ENCODE measurements at regions not wholly inside any gene's neighbourhood (a gene's known extent, or its start where the extent isn't known, plus 50 kb on each side); places are given as distances from the start of the nearest gene placed in this dataset.
A peak's percentile ranks its signal among the peaks of the same experiment; 100 is the strongest.

DNA sequence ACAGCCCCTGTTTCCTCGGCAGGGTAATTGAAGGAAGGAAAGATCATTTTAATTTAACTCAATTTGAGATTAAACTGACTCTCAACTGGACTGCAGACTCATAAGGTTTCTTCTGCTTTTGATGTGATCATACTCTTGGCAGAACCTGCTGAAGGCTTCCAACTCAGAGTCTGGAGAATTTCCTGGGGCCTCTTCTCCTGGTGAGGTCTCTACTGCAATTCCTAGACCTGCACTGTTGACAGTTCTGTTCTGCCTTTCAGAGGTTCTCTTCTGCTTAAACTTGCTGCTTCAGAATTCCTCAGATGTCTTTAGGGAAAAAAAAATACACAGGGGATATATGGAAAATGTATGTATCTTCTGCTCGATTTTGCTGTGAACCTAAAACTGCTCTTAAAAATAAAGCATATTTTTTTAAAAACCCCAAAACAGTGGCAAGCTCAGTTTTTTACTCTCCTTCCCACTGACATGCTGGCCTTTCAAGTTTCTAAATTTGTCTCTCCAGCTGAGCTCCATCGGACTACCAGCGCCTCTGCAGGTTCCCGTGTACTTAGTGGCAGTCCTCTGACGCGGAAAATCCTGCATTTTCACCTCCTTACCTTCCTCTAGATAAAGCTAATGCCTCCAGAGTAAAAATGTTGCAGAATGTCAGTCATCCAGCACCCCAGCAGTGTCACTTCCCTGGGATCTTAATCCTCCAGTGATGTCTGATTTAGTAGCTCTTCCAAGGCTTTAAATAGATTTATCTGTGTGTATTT lies 733.5 kb upstream of the SGCG start:
- 50 to 64% (median 51%) methylated on average over 7 of the region's 7 CpGs for WGBS, 3 donors
- no peaks in the 10 kb centered on the region for H3K9me3 ChIP-seq (ENCODE audit: control insufficient read depth in 2 of 2, insufficient read depth in 1 of 2, low read depth in 1 of 2, low read length in 1 of 2)
- DNase-seq, result no peak
- no peak overlapping the region for H3K4me3 ChIP-seq (ENCODE audit: low read depth in 1 of 3, low read length in 3 of 3)
- H3K27me3 ChIP-seq (ENCODE audit: control insufficient read depth in 3 of 3, insufficient read depth in 3 of 3, low read length in 3 of 3), result no peaks in the 10 kb centered on the region
- no peaks in the 10 kb centered on the region for H3K4me1 ChIP-seq (ENCODE audit: control insufficient read depth in 3 of 3, insufficient read depth in 2 of 3, low read depth in 1 of 3, low read length in 2 of 3)
- no peak for FAIRE-seq
- H3K36me3 ChIP-seq (ENCODE audit: control insufficient read depth in 3 of 3, insufficient read depth in 2 of 3, low read depth in 1 of 3, low read length in 3 of 3), result no peaks in the 10 kb centered on the region
- H3K27ac ChIP-seq (ENCODE audit: low read depth in 1 of 3, low read length in 2 of 3), result no peak overlapping the region

DNA sequence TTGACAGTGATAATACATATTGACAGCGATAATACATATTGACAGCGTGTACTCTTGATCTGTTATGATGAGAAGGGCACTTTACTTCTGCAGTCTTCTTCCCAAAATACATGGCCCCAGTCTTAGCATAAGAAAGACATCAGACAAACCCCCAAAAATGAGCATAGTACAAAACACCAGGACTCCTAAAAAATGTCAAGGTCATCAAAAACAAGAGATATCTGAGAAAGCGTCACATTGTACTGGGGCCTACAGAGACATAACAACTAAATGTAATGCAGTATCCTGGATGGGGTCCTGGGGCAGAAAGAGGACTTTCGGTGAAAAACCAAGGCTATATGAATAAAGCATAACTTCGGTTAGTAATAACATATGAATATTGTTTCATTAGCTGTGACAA lies 731.5 kb upstream of the SGCG start:
- peaks cover 0 to 11% of the 10 kb centered on the region in 2 donors for H3K9me3 ChIP-seq (ENCODE audit: control insufficient read depth in 2 of 2, insufficient read depth in 1 of 2, low read depth in 1 of 2, low read length in 1 of 2)
- H3K27ac ChIP-seq (ENCODE audit: low read depth in 1 of 3, low read length in 2 of 3), result no peak overlapping the region
- H3K27me3 ChIP-seq (ENCODE audit: control insufficient read depth in 3 of 3, insufficient read depth in 3 of 3, low read length in 3 of 3), result no peaks in the 10 kb centered on the region
- FAIRE-seq, result no peak
- no peaks in the 10 kb centered on the region for H3K36me3 ChIP-seq (ENCODE audit: control insufficient read depth in 3 of 3, insufficient read depth in 2 of 3, low read depth in 1 of 3, low read length in 3 of 3)
- DNase-seq, result no peak
- H3K4me3 ChIP-seq (ENCODE audit: low read depth in 1 of 3, low read length in 3 of 3), result no peak overlapping the region
- WGBS, 3 donors, result 87 to 95% (median 90%) methylated on average over 5 of the region's 5 CpGs
- H3K4me1 ChIP-seq (ENCODE audit: control insufficient read depth in 3 of 3, insufficient read depth in 2 of 3, low read depth in 1 of 3, low read length in 2 of 3), result no peaks in the 10 kb centered on the region

DNA sequence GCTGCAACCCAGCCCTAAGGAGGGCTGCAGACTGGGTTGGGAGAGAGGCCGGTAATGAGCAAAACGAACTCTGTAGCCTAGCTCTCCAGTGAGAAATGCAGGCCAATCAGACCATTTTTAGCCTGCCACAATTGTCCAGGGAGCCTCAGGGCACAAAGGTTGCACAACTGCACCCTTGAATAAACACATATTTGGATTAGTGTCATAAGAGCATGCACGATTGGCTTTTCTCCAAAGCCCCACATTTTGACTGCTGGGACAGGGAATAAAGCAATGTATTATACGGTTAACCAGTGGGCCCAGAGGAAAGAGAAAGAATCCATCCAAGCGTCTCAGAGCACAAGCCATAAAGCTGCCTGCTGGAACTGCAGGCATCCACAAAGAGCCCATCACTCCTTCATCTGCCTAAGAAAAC lies 729.4 kb upstream of the SGCG start:
- 21 to 40% (median 36%) methylated on average over 5 of the region's 5 CpGs for WGBS, 3 donors
- Histone ChIP-seq H3K27ac (ENCODE audit: low read depth in 1 of 3, low read length in 2 of 3) (no peak overlapping the region), H3K27me3 (ENCODE audit: control insufficient read depth in 3 of 3, insufficient read depth in 3 of 3, low read length in 3 of 3) (no peaks in the 10 kb centered on the region), H3K4me1 (ENCODE audit: control insufficient read depth in 3 of 3, insufficient read depth in 2 of 3, low read depth in 1 of 3, low read length in 2 of 3) (no peaks in the 10 kb centered on the region), H3K36me3 (ENCODE audit: control insufficient read depth in 3 of 3, insufficient read depth in 2 of 3, low read depth in 1 of 3, low read length in 3 of 3) (no peaks in the 10 kb centered on the region), H3K9me3 (ENCODE audit: control insufficient read depth in 2 of 2, insufficient read depth in 1 of 2, low read depth in 1 of 2, low read length in 1 of 2) (peaks cover 0 to 11% of the 10 kb centered on the region in 2 donors), H3K4me3 (ENCODE audit: low read depth in 1 of 3, low read length in 3 of 3) (no peak overlapping the region)
- no peak for FAIRE-seq
- DNase-seq, result peak in 1 of 2 donors; percentile 20

DNA sequence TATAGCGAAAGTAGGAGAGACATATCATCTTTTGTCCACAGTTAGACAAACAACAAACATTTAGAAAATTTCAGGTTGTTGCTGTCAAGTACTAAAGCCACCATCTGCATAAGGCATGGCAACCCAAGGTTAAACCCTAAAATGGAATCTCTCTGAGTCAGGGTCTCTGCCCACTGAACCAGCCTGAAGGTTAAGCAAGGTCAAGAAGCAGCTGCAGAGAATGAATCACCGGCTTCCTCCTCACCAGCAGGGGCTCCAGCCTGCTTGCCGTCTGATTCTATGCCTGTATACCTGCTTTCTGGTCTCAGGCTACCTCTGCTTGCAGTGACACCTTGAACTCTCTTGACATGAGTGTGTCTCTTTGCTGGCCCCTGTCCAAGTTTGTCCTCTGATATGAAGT lies 726.2 kb upstream of the SGCG start:
- no peak overlapping the region for H3K27ac ChIP-seq (ENCODE audit: low read depth in 1 of 3, low read length in 2 of 3)
- FAIRE-seq (no peak), DNase-seq (no peak)
- peaks cover 0 to 11% of the 10 kb centered on the region in 2 donors for H3K9me3 ChIP-seq (ENCODE audit: control insufficient read depth in 2 of 2, insufficient read depth in 1 of 2, low read depth in 1 of 2, low read length in 1 of 2)
- WGBS, 3 donors, result 68 to 79% (median 72%) methylated on average over 3 of the region's 3 CpGs
- no peak overlapping the region for H3K4me3 ChIP-seq (ENCODE audit: low read depth in 1 of 3, low read length in 3 of 3)
- H3K27me3 ChIP-seq (ENCODE audit: control insufficient read depth in 3 of 3, insufficient read depth in 3 of 3, low read length in 3 of 3), result no peaks in the 10 kb centered on the region
- H3K4me1 ChIP-seq (ENCODE audit: control insufficient read depth in 3 of 3, insufficient read depth in 2 of 3, low read depth in 1 of 3, low read length in 2 of 3), result no peaks in the 10 kb centered on the region
- H3K36me3 ChIP-seq (ENCODE audit: control insufficient read depth in 3 of 3, insufficient read depth in 2 of 3, low read depth in 1 of 3, low read length in 3 of 3), result no peaks in the 10 kb centered on the region

DNA sequence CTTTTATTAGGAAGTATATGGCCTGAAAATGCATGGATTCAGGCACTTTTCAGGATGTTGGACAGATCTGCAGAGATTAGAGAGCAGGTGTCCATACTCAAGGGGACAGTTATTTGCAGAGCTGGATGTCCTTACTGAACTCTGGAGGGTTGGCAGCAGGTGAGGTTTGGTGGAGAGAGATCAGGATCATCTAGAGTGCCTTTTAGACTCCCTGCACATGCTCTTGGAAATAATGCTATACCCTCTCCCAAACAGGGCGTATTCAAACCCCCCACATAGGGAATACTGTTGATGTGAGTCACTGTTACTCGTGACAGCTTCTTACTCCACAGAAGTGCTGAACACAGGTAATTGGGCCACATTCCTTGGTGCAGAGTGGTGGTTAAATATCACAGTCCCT lies 725.7 kb upstream of the SGCG start:
- no peaks in the 10 kb centered on the region for H3K36me3 ChIP-seq (ENCODE audit: control insufficient read depth in 3 of 3, insufficient read depth in 2 of 3, low read depth in 1 of 3, low read length in 3 of 3)
- H3K4me1 ChIP-seq (ENCODE audit: control insufficient read depth in 3 of 3, insufficient read depth in 2 of 3, low read depth in 1 of 3, low read length in 2 of 3), result no peaks in the 10 kb centered on the region
- no peak overlapping the region for H3K4me3 ChIP-seq (ENCODE audit: low read depth in 1 of 3, low read length in 3 of 3)
- peaks cover 0 to 11% of the 10 kb centered on the region in 2 donors for H3K9me3 ChIP-seq (ENCODE audit: control insufficient read depth in 2 of 2, insufficient read depth in 1 of 2, low read depth in 1 of 2, low read length in 1 of 2)
- no peak for FAIRE-seq
- 71 to 85% (median 75%) methylated on average over 2 of the region's 2 CpGs for WGBS, 3 donors
- H3K27ac ChIP-seq (ENCODE audit: low read depth in 1 of 3, low read length in 2 of 3), result no peak overlapping the region
- H3K27me3 ChIP-seq (ENCODE audit: control insufficient read depth in 3 of 3, insufficient read depth in 3 of 3, low read length in 3 of 3), result no peaks in the 10 kb centered on the region
- DNase-seq, result no peak

DNA sequence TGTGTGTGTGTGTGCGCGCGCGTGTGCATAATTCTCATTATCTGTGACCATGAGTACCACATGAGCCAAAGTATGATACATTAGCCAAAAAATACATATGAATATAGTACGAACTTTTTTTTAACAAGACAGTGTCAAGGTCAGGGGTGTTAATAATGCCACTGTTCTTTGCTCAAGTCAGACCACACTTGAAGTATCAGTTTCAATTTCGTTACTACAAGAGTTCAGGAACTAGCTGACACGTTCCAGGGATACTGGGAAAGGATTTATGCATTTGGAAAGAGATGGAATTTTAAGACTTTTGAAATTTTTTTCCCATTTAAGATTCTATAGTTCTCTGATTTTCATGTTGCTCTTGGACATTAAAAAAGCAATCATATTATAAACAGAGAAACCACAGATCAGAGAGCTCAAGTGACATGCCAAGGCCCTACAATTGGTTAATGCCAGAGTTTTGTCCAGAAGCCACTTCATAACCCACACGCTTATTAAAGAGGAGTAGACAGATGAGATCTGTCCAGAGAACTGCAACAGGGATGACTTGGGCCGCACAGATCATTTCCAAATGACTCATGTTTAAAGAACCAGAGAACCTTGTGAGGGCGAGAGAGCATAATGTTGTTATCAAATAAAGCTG lies 718.8 kb upstream of the SGCG start:
- FAIRE-seq (no peak), DNase-seq (no peak)
- H3K27ac ChIP-seq (ENCODE audit: low read depth in 1 of 3, low read length in 2 of 3), result no peak overlapping the region
- no peaks in the 10 kb centered on the region for H3K36me3 ChIP-seq (ENCODE audit: control insufficient read depth in 3 of 3, insufficient read depth in 2 of 3, low read depth in 1 of 3, low read length in 3 of 3)
- no peaks in the 10 kb centered on the region for H3K9me3 ChIP-seq (ENCODE audit: control insufficient read depth in 2 of 2, insufficient read depth in 1 of 2, low read depth in 1 of 2, low read length in 1 of 2)
- no peak overlapping the region for H3K4me3 ChIP-seq (ENCODE audit: low read depth in 1 of 3, low read length in 3 of 3)
- H3K27me3 ChIP-seq (ENCODE audit: control insufficient read depth in 3 of 3, insufficient read depth in 3 of 3, low read length in 3 of 3), result no peaks in the 10 kb centered on the region
- WGBS, 3 donors, result 58 to 72% (median 64%) methylated on average over 10 of the region's 10 CpGs
- H3K4me1 ChIP-seq (ENCODE audit: control insufficient read depth in 3 of 3, insufficient read depth in 2 of 3, low read depth in 1 of 3, low read length in 2 of 3), result no peaks in the 10 kb centered on the region

DNA sequence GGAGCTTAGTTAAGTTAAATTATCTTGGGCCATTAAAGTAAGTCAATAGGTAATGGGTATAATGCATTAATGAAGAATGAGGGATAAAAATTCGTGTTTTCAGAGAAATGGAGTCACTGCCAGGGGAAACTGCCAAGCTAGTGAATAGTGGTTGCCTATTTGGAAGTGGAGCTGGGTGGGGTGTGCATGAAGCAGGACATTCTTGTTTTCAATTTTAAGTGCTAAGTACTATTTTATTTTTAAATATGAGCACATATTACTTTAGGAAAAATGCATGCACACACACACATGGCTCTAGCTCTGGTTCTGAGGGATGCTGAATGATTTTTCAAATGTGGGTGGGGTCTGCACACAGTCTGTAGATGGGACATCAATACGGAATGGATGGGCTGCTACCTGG lies 717.7 kb upstream of the SGCG start:
- FAIRE-seq (no peak), DNase-seq (no peak)
- WGBS, 3 donors, result 49 to 56% (median 52%) methylated on average over 2 of the region's 2 CpGs
- Histone ChIP-seq H3K27me3 (ENCODE audit: control insufficient read depth in 3 of 3, insufficient read depth in 3 of 3, low read length in 3 of 3) (no peaks in the 10 kb centered on the region), H3K9me3 (ENCODE audit: control insufficient read depth in 2 of 2, insufficient read depth in 1 of 2, low read depth in 1 of 2, low read length in 1 of 2) (no peaks in the 10 kb centered on the region), H3K4me3 (ENCODE audit: low read depth in 1 of 3, low read length in 3 of 3) (no peak overlapping the region), H3K36me3 (ENCODE audit: control insufficient read depth in 3 of 3, insufficient read depth in 2 of 3, low read depth in 1 of 3, low read length in 3 of 3) (no peaks in the 10 kb centered on the region), H3K4me1 (ENCODE audit: control insufficient read depth in 3 of 3, insufficient read depth in 2 of 3, low read depth in 1 of 3, low read length in 2 of 3) (no peaks in the 10 kb centered on the region), H3K27ac (ENCODE audit: low read depth in 1 of 3, low read length in 2 of 3) (no peak overlapping the region)

DNA sequence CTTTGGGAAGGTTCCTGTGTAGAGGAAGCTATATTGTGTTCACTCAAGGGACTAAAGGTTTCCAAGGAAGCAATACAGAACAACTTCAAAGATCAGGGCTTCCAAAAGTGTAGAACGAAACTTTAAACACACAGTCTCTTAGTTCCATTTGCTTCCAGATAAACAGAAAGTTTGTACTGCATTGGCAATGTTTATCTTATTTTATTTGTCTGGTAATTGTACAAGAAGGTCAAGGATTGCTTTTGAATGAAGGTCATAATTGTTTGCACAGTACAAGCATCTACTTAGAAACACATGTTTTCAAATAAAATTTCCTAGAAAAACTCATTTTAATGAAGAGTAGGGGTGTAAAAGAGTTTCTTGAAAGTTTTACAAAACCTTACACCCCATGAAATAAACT lies 712.7 kb upstream of the SGCG start:
- WGBS, 3 donors, result 22 to 38% (median 28%) methylated on average over 1 of the region's 1 CpG
- H3K4me1 ChIP-seq (ENCODE audit: control insufficient read depth in 3 of 3, insufficient read depth in 2 of 3, low read depth in 1 of 3, low read length in 2 of 3), result no peaks in the 10 kb centered on the region

More for the DNA sequence above, 712.7 kb upstream of the SGCG start:
- Histone ChIP-seq H3K27me3 (ENCODE audit: control insufficient read depth in 3 of 3, insufficient read depth in 3 of 3, low read length in 3 of 3) (no peaks in the 10 kb centered on the region), H3K27ac (ENCODE audit: low read depth in 1 of 3, low read length in 2 of 3) (no peak overlapping the region), H3K36me3 (ENCODE audit: control insufficient read depth in 3 of 3, insufficient read depth in 2 of 3, low read depth in 1 of 3, low read length in 3 of 3) (no peaks in the 10 kb centered on the region), H3K9me3 (ENCODE audit: control insufficient read depth in 2 of 2, insufficient read depth in 1 of 2, low read depth in 1 of 2, low read length in 1 of 2) (no peaks in the 10 kb centered on the region), H3K4me3 (ENCODE audit: low read depth in 1 of 3, low read length in 3 of 3) (no peak overlapping the region)
- DNase-seq (no peak), FAIRE-seq (no peak)

All from small intestine (tissue), 7 donors.